CD8-positive, alpha-beta memory T cell (primary cell): ENCODE measurements at regions not wholly inside any gene's neighbourhood (a gene's known extent, or its start where the extent isn't known, plus 50 kb on each side); places are given as distances from the start of the nearest gene placed in this dataset.

Experiments used
- CTCF ChIA-PET: fragments of 350-600 bp; sonication (Branson Sonifier 250); formaldehyde crosslinking; loops from one replicate; lab custom pipeline; 2021; ENCODE audit warnings: antibody characterized with exemption; lab: Charles Lee
- POLR2A ChIA-PET: fragments of 350-600 bp; sonication (Branson Sonifier 250); formaldehyde crosslinking; loops from one replicate; lab custom pipeline; 2021; ENCODE audit warnings: antibody characterized with exemption; lab: Charles Lee
- DNase-seq, 5 donors: peaks; one replicate each; pipeline versions ENCODE4 v3.0.0 to v3.0.0-alpha.2; 2020 to 2022; ENCODE audit warnings: mixed read lengths in 1 of 5
- H3K27ac ChIP-seq: one replicate; pipeline ENCODE4 v1.7.0; 2013; ENCODE audit warnings: low read depth, mild to moderate bottlenecking, low read length, moderate library complexity
- H3K27me3 ChIP-seq: 2 replicates; pipeline ENCODE4 v1.7.0; 2013; ENCODE audit warnings: low read length, mild to moderate bottlenecking; ENCODE audit not compliant: insufficient read depth, poor library complexity, severe bottlenecking
- H3K36me3 ChIP-seq: 2 replicates; pipeline ENCODE4 v1.7.0; 2013; ENCODE audit warnings: mild to moderate bottlenecking, low read length, moderate library complexity; ENCODE audit not compliant: insufficient read depth
- H3K4me1 ChIP-seq: 2 replicates; pipeline ENCODE4 v1.7.0; 2013; ENCODE audit warnings: mild to moderate bottlenecking, low read length, moderate library complexity; ENCODE audit not compliant: insufficient read depth
- H3K4me3 ChIP-seq: 2 replicates; pipeline ENCODE4 v1.7.0; 2013; ENCODE audit warnings: mild to moderate bottlenecking, low read length
- H3K9me3 ChIP-seq: 2 replicates; pipeline ENCODE4 v1.7.0; 2013; ENCODE audit warnings: mild to moderate bottlenecking, low read length
- H3K27ac Mint-ChIP-seq, 8 donors: one replicate each; pipeline ENCODE4 v1.8.0; 2020 to 2021; ENCODE audit warnings: mixed read lengths in 8 of 8, mild to moderate bottlenecking in 6 of 8, inconsistent platforms in 3 of 8, moderate library complexity in 3 of 8
- H3K27me3 Mint-ChIP-seq, 2 donors: one replicate each; pipeline ENCODE4 v1.8.0; 2020 to 2021; ENCODE audit warnings: mixed read lengths in 2 of 2, mild to moderate bottlenecking in 1 of 2, moderate library complexity in 1 of 2
- H3K36me3 Mint-ChIP-seq, 3 donors: one replicate each; pipeline ENCODE4 v1.8.0; 2020 to 2021; ENCODE audit warnings: mixed read lengths in 3 of 3, inconsistent platforms in 1 of 3, mild to moderate bottlenecking in 1 of 3
- H3K4me1 Mint-ChIP-seq, 3 donors: one replicate each; pipeline ENCODE4 v1.8.0; 2020 to 2021; ENCODE audit warnings: mixed read lengths in 3 of 3, inconsistent platforms in 1 of 3, mild to moderate bottlenecking in 1 of 3
- H3K4me3 Mint-ChIP-seq, 7 donors: one replicate each; pipeline ENCODE4 v1.8.0; 2020 to 2021; ENCODE audit warnings: mixed read lengths in 7 of 7, mild to moderate bottlenecking in 6 of 7, moderate library complexity in 4 of 7, inconsistent platforms in 2 of 7
- H3K9me3 Mint-ChIP-seq, 5 donors: one replicate each; pipeline ENCODE4 v1.8.0; 2020 to 2022; ENCODE audit warnings: mixed read lengths in 5 of 5, mild to moderate bottlenecking in 3 of 5, moderate library complexity in 2 of 5, inconsistent platforms in 1 of 5

GRCh38 chr5:27548484-27548883 lies 510.1 kb upstream of the CDH9 start:
- H3K4me1 ChIP-seq: no peaks in the 10 kb centered on the region
- no peaks in the 10 kb centered on the region for H3K27me3 Mint-ChIP-seq
- DNase-seq: no peak
- ChIA-PET POLR2A (no interaction called here), CTCF (no interaction called here)
- no peaks in the 10 kb centered on the region for H3K36me3 ChIP-seq
- peaks cover 6 to 41% (median 16%) of the 10 kb centered on the region in 5 donors for H3K9me3 Mint-ChIP-seq
- no peaks in the 10 kb centered on the region for H3K27me3 ChIP-seq
- no peaks in the 10 kb centered on the region for H3K36me3 Mint-ChIP-seq
- no peak overlapping the region for H3K27ac Mint-ChIP-seq
- H3K4me3 ChIP-seq: no peak overlapping the region
- no peaks in the 10 kb centered on the region for H3K9me3 ChIP-seq
- H3K27ac ChIP-seq: no peak overlapping the region
- H3K4me1 Mint-ChIP-seq: no peaks in the 10 kb centered on the region
- H3K4me3 Mint-ChIP-seq: no peak overlapping the region

- H3K36me3 Mint-ChIP-seq: no peaks in the 10 kb centered on the region
- CTCF ChIA-PET: no interaction called here
Measured at GRCh38 chr5:27535031-27535557, 496.7 kb upstream of the CDH9 start.

GRCh38 chr5:27532305-27532704 lies 493.9 kb upstream of the CDH9 start:
- POLR2A ChIA-PET: no interaction called here
- no peak overlapping the region for H3K4me3 Mint-ChIP-seq
- no peak overlapping the region for H3K27ac Mint-ChIP-seq

More at GRCh38 chr5:27535031-27535557, 496.7 kb upstream of the CDH9 start:
- no peaks in the 10 kb centered on the region for H3K27me3 Mint-ChIP-seq
- H3K27ac ChIP-seq: no peak overlapping the region
- no peak for DNase-seq
- POLR2A ChIA-PET: no interaction called here
- H3K27ac Mint-ChIP-seq: no peak overlapping the region
- H3K4me1 ChIP-seq: no peaks in the 10 kb centered on the region
- no peaks in the 10 kb centered on the region for H3K36me3 ChIP-seq
- no peaks in the 10 kb centered on the region for H3K27me3 ChIP-seq
- no peak overlapping the region for H3K4me3 ChIP-seq
- H3K9me3 Mint-ChIP-seq: peaks cover 0 to 45% (median 13%) of the 10 kb centered on the region in 5 donors
- H3K4me3 Mint-ChIP-seq: no peak overlapping the region
- no peaks in the 10 kb centered on the region for H3K4me1 Mint-ChIP-seq
- H3K9me3 ChIP-seq: no peaks in the 10 kb centered on the region

DNA sequence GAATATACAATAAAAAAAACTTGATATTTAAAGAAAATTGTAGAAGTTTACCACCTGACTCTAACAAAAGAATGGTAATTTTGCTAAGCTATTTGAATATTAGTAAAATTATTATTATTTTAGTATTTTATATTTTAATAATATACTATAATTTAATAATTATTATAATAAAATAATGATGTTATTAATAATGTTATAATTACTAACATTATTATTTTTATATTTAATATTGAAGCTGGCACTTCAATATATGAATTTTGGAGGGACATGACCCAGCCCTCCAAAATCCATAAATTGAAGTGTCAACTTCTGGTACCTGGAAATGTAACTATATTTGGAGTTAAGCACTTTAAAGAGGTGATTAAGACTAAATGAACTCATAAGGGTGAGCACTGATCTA lies 486.1 kb upstream of the CDH9 start:
- Mint-ChIP-seq H3K4me3 (no peak overlapping the region), H3K9me3 (peaks cover 6 to 41% (median 14%) of the 10 kb centered on the region in 5 donors), H3K27ac (no peak overlapping the region), H3K4me1 (no peaks in the 10 kb centered on the region), H3K36me3 (no peaks in the 10 kb centered on the region), H3K27me3 (no peaks in the 10 kb centered on the region)
- Histone ChIP-seq H3K27me3 (no peaks in the 10 kb centered on the region), H3K4me3 (no peak overlapping the region), H3K4me1 (no peaks in the 10 kb centered on the region), H3K36me3 (no peaks in the 10 kb centered on the region), H3K9me3 (no peaks in the 10 kb centered on the region), H3K27ac (no peak overlapping the region)
- no peak for DNase-seq
- POLR2A ChIA-PET: no interaction called here
- CTCF ChIA-PET: no interaction called here

More at GRCh38 chr5:27532305-27532704, 493.9 kb upstream of the CDH9 start:
- H3K36me3 Mint-ChIP-seq: no peaks in the 10 kb centered on the region
- H3K27me3 Mint-ChIP-seq: no peaks in the 10 kb centered on the region
- H3K4me3 ChIP-seq: no peak overlapping the region
- CTCF ChIA-PET: no interaction called here
- no peak overlapping the region for H3K27ac ChIP-seq
- H3K9me3 ChIP-seq: no peaks in the 10 kb centered on the region
- no peaks in the 10 kb centered on the region for H3K36me3 ChIP-seq
- H3K9me3 Mint-ChIP-seq: peaks cover 0 to 57% (median 11%) of the 10 kb centered on the region in 5 donors
- DNase-seq: no peak
- no peaks in the 10 kb centered on the region for H3K4me1 ChIP-seq
- H3K4me1 Mint-ChIP-seq: no peaks in the 10 kb centered on the region
- no peaks in the 10 kb centered on the region for H3K27me3 ChIP-seq

- Histone ChIP-seq H3K4me1 (no peaks in the 10 kb centered on the region), H3K27ac (no peak overlapping the region), H3K36me3 (no peaks in the 10 kb centered on the region), H3K4me3 (no peak overlapping the region), H3K9me3 (no peaks in the 10 kb centered on the region), H3K27me3 (no peaks in the 10 kb centered on the region)
- no peaks in the 10 kb centered on the region for H3K4me1 Mint-ChIP-seq
- H3K27me3 Mint-ChIP-seq: no peaks in the 10 kb centered on the region
- H3K4me3 Mint-ChIP-seq: no peak overlapping the region
- DNase-seq: no peak
- POLR2A ChIA-PET: no interaction called here
- CTCF ChIA-PET: no interaction called here
- no peak overlapping the region for H3K27ac Mint-ChIP-seq
- no peaks in the 10 kb centered on the region for H3K36me3 Mint-ChIP-seq
- H3K9me3 Mint-ChIP-seq: peaks cover 6 to 32% (median 14%) of the 10 kb centered on the region in 5 donors
Measured at GRCh38 chr5:27523629-27524028, 485.2 kb upstream of the CDH9 start.

GRCh38 chr5:27516437-27516836 lies 478.1 kb upstream of the CDH9 start:
- H3K9me3 ChIP-seq: no peaks in the 10 kb centered on the region
- H3K9me3 Mint-ChIP-seq: peaks cover 1 to 27% (median 12%) of the 10 kb centered on the region in 5 donors
- no peaks in the 10 kb centered on the region for H3K27me3 Mint-ChIP-seq
- no peaks in the 10 kb centered on the region for H3K4me1 Mint-ChIP-seq
- H3K36me3 ChIP-seq: no peaks in the 10 kb centered on the region
- H3K36me3 Mint-ChIP-seq: no peaks in the 10 kb centered on the region
- H3K4me3 ChIP-seq: no peak overlapping the region
- no peaks in the 10 kb centered on the region for H3K4me1 ChIP-seq
- H3K27ac Mint-ChIP-seq: no peak overlapping the region
- no peak for DNase-seq
- ChIA-PET CTCF (no interaction called here), POLR2A (no interaction called here)
- H3K27me3 ChIP-seq: no peaks in the 10 kb centered on the region
- no peak overlapping the region for H3K27ac ChIP-seq
- no peak overlapping the region for H3K4me3 Mint-ChIP-seq

GRCh38 chr5:27511061-27511460 lies 472.7 kb upstream of the CDH9 start:
- Mint-ChIP-seq H3K4me3 (no peak overlapping the region), H3K9me3 (peaks cover 0 to 32% (median 10%) of the 10 kb centered on the region in 5 donors), H3K27ac (no peak overlapping the region), H3K4me1 (no peaks in the 10 kb centered on the region), H3K27me3 (no peaks in the 10 kb centered on the region), H3K36me3 (no peaks in the 10 kb centered on the region)
- DNase-seq: no peak
- ChIA-PET CTCF (no interaction called here), POLR2A (no interaction called here)
- Histone ChIP-seq H3K36me3 (no peaks in the 10 kb centered on the region), H3K4me1 (no peaks in the 10 kb centered on the region), H3K27ac (no peak overlapping the region), H3K27me3 (no peaks in the 10 kb centered on the region), H3K9me3 (no peaks in the 10 kb centered on the region), H3K4me3 (no peak overlapping the region)

DNA sequence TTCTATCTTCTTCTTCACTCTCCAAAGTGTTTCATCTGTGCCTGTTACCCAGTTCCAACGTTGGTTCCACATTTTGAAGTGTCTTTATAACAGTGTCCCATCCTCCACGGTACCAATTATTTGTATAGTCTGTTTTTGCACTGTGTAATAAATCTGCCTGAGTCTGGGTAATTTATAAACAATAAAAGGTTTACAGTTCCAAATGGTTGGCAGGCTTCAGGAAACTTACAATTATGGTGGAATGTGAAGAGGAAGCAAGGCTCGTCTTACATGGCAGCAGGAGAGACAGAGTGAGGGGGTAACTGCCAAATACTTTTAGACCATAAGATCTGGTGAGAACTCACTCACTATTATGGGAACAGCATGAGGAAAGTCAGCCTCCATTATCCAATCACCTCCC lies 465.4 kb upstream of the CDH9 start:
- Mint-ChIP-seq H3K27me3 (no peaks in the 10 kb centered on the region), H3K36me3 (no peaks in the 10 kb centered on the region), H3K4me1 (no peaks in the 10 kb centered on the region), H3K27ac (no peak overlapping the region), H3K4me3 (no peak overlapping the region), H3K9me3 (peaks cover 0 to 29% (median 14%) of the 10 kb centered on the region in 5 donors)
- no peaks in the 10 kb centered on the region for H3K9me3 ChIP-seq
- no peaks in the 10 kb centered on the region for H3K27me3 ChIP-seq
- H3K4me1 ChIP-seq: no peaks in the 10 kb centered on the region
- POLR2A ChIA-PET: no interaction called here
- H3K4me3 ChIP-seq: no peak overlapping the region
- CTCF ChIA-PET: no interaction called here
- H3K36me3 ChIP-seq: no peaks in the 10 kb centered on the region
- H3K27ac ChIP-seq: no peak overlapping the region
- DNase-seq: no peak
